GM10266 (cell line): ENCODE measurements at regions not wholly inside any gene's neighbourhood (a gene's known extent, or its start where the extent isn't known, plus 50 kb on each side); places are given as distances from the start of the nearest gene placed in this dataset.

Source experiments
- DNase-seq: peaks from one replicate; pipeline ENCODE4 v3.0.0; 2012; ENCODE audit errors: extremely low spot score
- TF ChIP-seq, protein P1 (sequence below): IDR thresholded peaks from 2 replicates; pipeline ENCODE4 v1.5.1; 2012; ENCODE audit warnings: mild to moderate bottlenecking, low read depth; ENCODE audit not compliant: control insufficient read depth, insufficient read depth; ENCODE audit errors: missing control alignments

DNA sequence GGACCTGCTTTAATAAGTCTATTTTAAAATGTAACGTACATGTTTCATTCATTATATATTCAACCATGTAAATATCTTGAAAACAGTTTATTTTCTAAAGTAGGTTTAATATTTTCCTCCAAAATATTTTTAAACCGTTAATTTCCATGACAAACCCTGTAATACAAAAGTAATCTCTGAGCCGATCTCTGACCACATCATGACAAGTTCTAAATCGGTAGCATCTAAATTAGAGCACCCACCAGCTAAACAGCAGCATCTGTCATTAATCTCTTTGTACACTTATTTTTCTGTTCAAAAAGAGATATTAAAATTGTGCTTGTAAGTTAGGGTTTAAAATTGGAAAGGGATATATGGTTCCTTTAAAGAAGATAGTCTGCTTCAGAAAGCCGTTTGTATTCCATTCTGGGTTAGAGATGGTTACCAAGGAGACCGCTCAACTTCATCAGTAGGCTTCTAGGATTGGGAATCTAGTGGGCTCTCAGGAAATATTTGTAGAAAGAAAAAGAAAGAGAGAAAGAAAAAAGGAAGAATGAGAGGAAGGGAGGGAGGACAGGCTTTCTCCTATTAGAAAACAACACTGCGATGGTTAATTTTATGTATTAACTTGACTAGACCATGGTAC is 232.5 kb upstream of the FOXN3 start:
- DNase-seq = no peak

DNA sequence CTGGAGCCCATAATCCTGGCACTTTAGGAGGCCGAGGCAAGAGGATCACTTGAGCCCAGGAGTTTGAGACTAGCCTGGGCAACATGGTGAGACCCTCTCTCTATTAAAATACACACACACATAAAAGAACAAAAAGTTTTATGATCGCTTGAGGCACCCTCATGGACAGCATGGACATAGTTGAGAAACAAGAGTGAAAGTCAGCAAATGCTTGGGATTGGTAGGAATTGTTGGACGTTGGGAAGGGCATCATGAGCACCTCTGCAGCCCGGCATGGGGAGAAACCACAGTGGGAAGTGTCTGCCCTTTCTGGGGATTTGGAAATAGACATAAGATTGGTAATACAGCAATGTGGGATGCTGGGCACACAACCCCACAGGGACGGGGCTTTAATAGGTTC is 231.9 kb upstream of the FOXN3 start:
- DNase-seq = no peak
- TF ChIP-seq, protein P1, sequence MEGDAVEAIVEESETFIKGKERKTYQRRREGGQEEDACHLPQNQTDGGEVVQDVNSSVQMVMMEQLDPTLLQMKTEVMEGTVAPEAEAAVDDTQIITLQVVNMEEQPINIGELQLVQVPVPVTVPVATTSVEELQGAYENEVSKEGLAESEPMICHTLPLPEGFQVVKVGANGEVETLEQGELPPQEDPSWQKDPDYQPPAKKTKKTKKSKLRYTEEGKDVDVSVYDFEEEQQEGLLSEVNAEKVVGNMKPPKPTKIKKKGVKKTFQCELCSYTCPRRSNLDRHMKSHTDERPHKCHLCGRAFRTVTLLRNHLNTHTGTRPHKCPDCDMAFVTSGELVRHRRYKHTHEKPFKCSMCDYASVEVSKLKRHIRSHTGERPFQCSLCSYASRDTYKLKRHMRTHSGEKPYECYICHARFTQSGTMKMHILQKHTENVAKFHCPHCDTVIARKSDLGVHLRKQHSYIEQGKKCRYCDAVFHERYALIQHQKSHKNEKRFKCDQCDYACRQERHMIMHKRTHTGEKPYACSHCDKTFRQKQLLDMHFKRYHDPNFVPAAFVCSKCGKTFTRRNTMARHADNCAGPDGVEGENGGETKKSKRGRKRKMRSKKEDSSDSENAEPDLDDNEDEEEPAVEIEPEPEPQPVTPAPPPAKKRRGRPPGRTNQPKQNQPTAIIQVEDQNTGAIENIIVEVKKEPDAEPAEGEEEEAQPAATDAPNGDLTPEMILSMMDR = no peak

More for the DNA sequence above, 232.5 kb upstream of the FOXN3 start:
- TF ChIP-seq, protein P1 = no peak

DNA sequence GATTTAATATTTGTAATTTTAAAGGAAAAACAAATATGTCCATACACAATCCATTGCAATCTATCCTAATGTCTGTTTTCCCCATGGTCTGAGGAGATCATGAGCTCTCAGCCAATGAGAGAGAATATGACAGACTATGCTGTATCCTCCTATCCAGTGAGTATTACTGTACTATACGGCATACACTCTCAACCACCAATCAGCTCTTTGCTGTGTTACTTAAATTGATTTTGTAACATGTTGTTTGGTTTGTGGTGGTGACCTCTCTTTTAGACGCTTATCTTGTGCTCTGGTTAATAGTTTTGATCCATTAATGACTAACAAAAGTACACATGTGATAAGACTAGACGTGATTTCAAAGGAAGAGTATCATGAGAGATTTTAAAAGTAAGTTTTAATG is 231.5 kb upstream of the FOXN3 start:
- no peak for DNase-seq

DNA sequence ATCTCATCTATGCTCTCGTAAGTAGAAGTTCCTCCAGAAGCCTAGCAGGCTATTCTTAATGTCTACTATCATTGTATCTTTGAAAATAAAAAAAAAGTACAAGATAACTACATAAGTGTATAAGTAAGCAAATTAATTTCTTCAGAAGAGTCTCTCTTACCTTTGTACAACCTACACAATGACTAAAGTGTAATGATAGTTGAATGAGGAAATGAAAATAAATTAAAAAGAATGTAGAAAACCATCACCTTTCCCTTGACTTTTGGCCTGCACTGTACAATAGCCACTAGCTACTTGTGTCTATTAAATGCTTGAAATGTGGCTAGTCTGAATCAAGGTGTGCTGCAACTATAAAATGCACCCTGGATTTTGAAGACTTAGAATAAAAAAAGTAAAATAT is 229.9 kb upstream of the FOXN3 start:
- DNase-seq = no peak
- TF ChIP-seq, protein P1 = no peak

More for the DNA sequence above, 231.5 kb upstream of the FOXN3 start:
- TF ChIP-seq, protein P1 = no peak

DNA sequence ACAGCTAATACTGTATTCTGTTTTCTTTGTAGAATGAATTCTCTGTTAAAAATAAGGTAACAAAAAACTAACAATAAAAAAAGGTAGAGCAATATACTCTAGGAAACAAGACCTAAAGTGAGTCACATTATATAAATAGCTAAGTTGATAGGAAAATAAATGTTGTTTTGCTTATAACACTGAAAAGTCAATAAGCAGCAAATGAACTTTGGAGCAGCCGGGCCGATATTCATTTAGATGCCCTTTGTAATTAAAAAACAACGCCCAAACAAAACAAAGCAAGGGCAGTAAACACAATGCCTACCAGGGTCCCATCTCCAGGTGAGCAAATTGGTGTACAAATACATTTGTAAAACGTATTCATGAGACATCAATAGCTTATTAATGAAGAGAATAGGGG is 227.6 kb upstream of the FOXN3 start:
- TF ChIP-seq, protein P1 = no peak
- no peak for DNase-seq

DNA sequence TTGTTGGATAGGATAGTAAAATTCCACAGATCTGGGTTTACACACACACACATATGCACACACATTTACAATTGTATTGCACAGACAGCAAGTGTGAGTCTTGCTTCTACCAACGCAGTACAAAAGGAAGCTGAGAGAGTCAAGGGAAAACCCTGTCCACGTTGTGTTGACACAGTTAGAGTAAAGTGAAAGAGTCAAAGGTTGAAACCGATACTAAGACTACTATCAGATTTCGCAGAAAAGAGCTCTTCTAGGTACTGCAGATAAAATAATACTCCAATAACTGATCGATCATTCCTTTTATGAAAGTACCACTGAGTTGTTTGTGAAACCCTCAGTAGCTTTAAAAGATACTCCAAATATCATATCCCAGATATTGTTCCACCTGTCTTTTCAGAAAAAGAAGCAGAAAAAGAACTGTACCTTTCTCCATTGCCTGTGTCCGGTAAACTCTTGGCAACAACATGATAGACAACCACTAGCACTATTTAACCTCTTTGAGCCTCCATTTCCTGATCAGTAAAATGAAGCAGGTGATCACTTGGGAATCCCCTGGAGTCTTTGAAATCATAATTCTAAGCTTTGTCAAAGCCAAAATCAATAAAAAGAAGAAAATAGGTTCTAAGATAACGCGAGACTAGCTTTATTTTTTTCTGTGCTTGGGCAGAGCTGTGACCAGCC is 224.6 kb upstream of the FOXN3 start:
- DNase-seq = peak; percentile 61
- TF ChIP-seq, protein P1 = no peak

DNA sequence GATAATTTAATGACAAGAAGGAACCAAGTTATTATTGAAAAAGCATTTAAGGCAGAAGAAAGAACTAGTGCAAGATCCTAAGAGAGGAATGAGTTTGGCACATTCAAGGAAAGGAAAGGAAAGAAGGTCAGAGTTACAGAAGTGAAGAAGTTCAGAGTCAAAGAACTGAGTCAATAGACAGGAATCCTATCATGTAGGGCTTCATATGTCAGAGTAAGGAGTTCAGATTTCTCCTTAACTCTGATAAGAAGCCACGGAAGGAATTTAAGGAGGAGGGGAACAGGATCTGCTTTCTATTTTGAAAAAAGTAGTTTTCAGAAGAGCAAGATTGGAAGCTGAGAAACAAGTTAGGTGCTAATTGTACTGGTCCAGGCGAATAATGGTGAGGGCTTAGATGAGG is 223.1 kb upstream of the FOXN3 start:
- TF ChIP-seq, protein P1 = no peak
- DNase-seq = no peak
